NCI-H2029 (cell line): ENCODE measurements at regions not wholly inside any gene's neighbourhood (a gene's known extent, or its start where the extent isn't known, plus 50 kb on each side); places are given as distances from the start of the nearest gene placed in this dataset.
A peak's percentile ranks its signal among the peaks of the same experiment; 100 is the strongest.
"Not testable (repeated sequence)": the region's sequence is repeated elsewhere in the genome, so short reads cannot be mapped to it uniquely, and the experiment has no call there.

Experiments
- DNase-seq: peaks from one replicate; lab custom pipeline; 2025; lab: John Stamatoyannopoulos, UW

DNA sequence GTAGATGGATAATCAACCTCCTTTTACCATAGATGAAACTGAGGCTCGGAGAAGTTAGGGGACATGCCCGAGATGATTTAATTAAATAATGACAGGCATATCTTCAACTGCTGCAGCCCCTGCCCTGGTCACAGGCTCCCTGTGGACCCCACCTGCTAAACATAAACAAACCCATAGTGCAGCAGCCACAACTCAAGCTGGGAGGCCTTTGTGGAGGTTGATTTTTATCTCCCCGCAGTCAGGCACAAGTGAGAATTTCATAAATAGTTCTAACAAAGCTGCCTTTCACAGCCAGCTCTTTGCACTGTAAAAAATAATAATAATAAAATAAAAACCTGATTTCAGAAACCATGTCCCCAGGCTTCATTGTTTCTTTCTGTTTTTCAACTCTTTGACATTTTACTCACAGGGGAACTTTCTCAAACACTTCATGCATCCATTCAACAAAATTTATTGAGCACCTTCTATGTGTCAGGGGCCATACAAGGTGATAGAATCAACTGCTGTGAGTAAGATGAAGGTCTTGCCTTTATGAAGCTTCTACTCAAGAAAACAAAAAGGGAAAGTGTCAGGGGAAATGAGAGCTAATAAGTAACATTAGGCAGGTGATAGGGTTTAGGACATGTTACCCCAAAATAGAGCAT is 393.6 kb upstream of the PROK2 start:
- DNase-seq = no peak

DNA sequence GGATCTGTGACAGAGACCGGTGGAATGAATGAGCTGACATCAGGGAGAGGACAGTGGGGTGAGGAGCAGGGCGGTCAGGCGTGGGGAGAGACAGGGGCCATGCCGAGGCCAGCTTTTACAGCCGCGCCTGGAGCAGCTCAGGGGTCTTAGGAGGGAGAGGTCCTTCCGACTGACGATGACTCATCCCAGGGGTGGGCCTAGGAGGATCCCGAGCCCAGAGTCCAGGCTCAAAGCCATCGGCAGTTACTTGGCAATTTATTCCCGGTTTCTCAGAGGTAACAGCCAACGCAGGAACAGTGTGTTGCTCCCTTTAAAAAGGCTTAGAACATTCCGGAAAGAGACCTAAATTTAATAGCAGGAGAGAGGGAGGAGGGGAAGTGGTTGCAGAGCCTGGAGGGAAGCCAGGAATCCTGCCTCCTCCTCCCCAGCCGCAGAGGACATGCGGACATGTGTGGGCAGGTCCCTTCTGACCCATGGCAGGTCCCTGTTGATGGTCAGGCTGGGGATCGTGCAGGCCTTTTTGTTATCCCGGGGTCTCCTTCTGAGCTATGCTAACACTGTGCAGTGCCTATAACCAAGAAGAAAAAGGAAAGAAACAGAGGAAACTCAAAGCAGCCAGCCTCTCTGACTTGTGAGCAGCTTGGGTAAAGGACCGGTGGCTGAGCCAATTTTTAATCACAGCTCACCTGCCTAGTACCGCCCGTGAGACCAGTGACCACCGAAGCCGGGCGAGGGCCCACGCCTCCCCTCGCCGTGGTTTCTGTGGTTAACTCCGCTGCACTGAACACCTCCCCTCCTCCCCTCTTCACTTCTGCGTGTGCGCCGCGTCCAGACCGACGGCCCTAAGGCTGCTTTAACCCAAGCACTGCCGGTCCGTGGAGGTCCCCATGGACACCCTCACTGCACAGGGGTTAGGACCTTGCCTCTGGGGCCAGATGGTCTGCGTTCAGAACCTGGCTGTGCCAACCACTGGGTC is 392.4 kb upstream of the PROK2 start:
- DNase-seq = peak; percentile 9

DNA sequence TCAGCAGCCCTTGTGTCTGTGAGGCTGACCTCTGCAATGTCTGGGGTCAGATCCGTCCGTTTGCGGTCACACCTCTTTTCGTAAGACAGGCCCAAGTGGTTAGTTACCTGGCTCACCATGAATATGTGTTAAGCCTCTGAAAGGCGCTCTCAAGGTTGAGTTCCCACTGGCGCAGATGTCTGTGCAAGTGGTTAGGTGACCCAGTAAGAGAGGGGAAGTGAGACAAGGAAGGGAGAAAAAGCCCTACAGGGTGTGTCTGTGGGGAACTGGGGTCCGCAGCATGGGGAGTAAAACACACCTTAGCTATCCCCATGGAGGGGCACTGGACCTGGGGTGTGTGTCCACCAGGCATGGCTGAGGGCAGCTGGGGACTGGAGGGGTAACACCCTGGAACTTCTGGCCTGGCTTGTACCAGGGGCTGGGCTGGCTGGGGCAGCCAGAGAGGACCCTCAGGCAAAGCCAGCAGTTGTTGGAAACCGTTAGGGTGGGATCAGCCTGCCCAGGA is 391.6 kb upstream of the PROK2 start:
- DNase-seq = no peak

DNA sequence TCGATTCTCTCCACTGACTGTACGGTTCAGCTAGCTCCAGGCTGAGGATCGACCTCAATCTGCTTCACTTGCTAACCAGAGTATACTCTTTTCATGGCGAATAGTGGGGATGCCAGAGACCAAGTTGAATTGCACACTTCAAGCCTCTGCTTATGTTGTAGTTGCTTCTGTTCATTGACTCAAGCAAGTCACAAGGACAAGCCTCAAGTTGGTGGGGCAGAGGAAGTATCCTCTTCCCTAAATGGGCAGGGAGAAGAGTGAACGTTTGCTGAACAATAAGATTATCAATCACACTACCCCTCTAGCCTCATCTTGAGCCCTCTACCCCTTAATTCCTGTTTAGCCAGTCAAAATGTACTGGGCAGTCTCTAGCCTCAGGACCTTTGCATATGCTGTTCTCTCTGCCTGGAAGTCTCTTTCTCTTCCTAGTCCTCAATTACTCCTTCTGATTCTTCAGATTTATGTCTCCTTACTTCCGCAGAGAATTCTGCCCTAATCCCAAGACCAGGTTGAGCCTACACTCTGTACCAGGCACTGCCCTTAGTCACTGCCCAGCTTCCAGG is 390.4 kb upstream of the PROK2 start:
- DNase-seq = no peak

DNA sequence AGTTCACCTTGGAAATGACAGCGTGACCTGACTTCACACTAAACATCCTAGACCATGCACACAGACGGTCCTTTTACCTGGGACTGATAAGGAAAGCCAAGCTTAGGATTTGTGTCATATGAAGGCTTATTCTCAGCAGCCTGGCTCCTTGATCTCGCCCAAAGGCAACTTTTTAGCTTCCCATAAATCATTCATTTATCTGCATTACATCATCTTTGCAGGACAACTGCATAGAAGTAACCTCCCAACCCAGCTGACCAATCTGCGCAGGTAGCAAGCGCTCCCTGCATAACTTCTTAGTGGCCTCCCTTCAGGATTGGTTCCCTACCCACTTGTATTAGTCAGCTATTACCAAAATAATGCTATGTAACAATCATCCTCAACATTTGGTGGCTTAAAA is 389.9 kb upstream of the PROK2 start:
- no peak for DNase-seq

DNA sequence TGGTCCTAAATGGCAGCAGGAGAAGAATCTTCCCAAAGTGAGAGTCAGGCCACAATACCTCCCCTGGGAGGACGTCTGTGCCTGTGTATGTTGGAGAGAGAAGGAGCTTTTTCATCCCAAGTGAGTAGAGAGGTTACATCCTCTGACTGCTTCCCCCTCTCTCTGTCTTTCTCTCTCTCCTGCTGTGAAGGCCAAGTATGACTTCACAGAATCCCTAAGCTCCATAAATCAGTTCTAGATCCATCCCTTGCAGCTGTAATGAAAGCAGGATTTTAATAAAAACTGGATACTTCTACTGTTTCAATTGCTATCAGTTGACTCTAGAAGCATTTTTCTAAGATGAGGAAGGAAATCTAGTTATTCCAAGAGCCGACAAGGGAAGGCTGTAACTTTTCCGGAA is 389.1 kb upstream of the PROK2 start:
- DNase-seq = no peak

DNA sequence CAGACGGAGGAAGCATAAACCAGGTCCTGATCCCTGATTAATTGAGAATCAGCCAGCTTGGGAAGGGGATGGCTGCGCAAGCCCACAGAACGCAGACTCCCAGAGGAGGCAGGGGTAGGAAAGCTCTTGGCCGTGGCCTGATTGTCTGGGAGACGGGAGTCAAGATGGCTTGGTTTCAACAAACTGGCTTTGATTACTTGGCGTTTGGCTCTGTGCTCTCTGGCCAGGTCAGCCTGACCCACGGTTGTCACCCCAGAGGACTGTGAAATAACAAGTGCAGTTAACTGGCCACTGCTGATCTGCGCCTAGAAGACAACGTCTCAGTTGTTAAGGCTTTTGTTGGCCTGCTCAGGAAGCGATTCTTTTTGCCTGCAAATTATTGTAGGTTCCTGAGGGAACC is 387.0 kb upstream of the PROK2 start:
- DNase-seq = no peak

DNA sequence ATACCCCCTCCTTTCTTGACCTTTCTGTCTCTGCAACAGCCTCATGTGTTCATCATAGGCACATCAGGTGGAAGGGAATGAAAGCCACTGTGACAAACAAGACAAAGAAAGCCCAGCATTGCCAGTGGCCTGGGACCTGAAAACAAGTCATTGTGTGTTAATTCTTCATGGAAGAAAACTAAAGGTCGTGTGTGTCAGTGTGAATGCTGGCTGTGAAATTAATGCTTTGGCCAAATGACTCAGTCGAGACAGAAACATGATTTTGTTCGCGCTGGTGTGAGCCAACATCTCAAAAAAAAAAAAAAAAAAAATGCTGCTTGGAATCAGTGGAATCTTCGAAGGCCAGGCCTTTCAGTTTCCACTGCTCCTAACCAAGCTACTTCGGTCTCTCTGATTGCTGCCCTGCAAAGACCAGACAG is 386.5 kb upstream of the PROK2 start:
- no peak for DNase-seq

DNA sequence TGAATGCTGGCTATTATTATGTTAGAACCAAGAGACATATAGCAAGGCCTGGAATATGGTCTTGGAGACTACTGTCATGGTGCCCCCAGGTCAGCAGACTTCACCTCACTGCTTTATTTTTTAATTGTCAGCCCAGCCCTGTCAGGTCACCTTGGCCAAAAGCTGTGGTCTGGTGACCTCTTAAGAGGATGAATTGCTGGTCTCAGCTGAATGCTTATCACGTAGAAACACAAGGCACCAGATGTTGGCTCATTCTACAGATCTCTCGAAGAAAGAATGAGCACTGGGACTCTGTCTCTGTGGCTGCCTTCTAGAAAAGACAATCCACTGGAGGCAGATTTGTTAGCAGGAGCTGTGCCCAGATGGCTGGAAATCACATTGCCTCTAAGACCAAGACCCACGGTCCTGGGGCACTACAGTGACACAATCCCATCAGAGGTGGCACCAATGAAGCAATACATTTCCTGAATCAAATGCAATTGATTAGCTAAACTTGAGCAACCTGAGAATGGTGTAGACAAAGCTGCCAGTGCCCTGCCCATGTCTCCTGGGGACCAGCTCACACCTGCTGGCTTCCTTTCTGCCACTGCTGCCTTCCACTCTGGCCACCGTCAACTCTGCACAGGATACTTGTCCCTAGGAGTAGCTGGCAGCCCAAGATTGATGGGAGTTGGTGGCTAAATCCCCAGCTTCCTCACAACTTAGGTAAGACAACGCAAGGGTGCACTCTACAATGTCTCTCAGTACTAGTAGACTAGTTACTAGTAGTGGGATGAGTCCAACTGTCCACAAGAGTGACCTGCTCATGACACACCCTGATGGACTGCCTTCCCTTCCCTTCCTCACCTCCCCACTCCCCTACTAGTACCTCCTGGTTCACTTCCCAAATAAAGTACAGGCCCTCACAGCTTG is 384.9 kb upstream of the PROK2 start:
- no peak for DNase-seq

DNA sequence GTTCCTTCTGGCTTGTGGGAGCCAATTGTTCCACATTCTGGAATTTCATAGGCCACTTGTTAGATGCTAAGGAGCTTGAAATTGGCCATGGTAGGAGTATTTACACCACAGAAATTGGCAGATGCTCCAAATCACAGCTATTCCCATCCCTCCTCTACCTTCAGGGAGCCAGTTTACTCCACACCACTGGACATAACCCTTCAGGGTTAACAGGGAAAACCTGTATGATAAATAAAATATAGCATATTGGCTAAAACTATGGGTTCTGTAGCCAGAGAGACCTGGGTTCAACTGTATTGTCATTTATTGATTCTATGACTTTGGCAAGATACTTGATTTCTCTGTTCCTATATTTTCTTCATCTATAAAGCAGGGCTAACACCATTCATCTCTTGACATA is 384.2 kb upstream of the PROK2 start:
- DNase-seq = no peak

DNA sequence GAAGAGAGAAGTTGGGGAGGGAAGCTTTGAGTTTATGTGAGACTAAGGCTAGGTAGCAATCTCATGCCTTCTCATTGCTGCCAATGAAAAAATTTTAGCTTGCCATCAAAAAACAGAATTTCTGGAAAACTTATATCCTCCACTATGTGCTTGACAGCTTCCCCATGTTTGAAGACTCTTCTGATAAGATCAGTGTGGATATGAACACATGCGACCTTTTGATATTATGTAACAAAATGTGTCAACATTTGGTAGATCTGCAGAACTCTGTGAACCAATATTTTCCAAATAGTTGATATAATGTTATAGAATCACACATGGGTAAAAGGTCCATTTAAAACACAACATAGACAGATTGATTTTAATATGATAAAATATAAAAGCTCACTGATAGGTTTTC is 380.9 kb upstream of the PROK2 start:
- DNase-seq = no peak

DNA sequence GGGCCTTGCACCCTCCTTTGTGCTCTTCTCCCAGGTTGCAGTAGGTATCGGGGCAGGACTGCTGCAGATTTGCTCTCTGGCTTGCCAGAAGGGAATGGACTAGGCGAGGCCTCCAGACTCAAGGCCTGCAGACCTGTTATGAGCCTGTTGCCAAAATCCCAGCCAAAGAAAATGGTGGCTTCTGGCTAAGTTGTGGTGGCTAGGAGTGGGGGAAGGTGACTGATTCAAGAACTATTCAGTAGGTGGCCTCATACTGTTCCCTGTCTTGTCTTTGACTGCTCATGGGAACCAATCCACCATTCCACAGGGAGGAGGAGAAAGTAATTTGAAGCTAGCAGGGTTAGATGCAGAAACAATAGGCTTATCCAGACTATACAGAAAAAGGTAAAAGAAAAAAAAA is 380.4 kb upstream of the PROK2 start:
- no peak for DNase-seq

DNA sequence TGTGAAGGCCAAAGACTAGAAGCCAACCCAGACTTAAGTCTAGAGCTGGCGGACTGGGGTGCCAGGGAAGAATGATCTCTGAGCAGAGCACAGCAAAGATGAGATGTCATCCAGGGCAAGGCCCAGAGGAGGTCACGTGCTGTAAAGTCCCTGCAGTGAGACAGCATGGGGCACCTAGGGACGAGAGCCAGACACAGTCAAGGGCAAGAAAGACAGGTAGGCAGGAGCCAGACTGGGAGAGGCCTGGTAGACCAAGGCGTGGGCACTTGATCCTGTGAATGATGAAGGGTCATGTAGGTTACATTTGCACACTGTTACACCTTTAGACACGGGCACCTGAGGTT is 379.7 kb upstream of the PROK2 start:
- no peak for DNase-seq

DNA sequence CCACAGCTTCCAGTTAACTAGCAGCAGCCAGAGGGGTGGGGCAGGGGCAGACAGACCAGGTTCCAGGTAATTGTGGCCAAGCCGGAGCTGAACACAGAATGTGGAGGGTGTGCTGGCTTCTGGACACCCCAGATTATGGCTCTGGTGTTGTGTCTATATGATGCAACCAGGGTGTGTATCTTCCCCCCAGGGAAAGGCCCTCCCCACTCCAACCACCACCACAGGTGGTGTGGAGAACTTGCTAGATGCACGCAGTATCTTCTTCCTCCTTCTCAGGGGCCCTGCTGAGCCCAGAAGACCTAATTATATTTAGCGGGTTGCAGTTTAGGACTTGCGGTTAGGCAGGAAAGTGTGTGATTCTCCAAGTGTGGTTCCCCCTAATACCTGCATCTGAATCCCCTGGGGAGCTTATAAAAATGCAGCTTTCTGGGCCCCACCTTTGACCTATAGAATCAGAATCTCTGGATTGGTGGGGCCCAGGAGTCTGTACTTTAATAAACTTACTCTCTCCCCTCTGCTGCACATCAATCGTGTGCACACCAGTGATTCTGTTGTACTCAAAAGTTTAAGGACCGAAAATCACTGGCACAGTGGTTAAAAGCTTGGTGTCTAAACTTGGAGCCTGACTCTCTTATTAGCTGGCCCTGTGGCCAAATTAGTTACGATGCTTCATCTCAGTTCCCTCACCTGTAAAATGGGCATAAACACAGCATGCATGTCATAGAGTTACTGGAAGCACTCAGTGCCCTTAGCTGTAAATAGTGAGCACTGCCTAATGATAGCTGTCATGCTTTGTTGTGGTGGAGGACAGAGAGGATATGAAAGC is 379.1 kb upstream of the PROK2 start:
- DNase-seq = no peak

DNA sequence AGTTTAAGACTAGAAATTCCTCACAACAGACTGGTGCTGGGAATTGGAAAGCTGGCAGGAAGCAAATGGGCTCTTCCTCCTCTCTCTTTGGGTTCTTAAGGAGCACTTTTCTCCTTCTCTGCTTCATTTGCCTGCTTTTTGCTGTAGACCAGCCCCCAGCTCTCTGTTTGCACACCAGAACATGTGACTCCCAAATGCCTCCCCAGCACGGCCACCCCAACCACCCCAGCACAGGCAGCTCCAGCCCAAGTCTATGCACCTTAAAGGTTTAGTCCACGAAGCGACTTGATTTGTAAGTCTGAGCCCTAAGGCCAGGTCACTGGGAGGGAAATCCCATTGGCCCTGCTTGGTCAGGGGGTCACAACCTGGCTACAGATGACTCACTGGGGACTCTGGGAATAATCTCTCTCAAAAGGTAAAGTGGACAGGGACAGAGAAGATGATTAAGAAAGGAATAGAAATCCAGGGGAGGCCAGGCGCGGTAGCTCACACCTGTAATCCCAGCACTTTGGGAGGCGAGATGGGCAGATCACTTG is 377.8 kb upstream of the PROK2 start:
- no peak for DNase-seq

DNA sequence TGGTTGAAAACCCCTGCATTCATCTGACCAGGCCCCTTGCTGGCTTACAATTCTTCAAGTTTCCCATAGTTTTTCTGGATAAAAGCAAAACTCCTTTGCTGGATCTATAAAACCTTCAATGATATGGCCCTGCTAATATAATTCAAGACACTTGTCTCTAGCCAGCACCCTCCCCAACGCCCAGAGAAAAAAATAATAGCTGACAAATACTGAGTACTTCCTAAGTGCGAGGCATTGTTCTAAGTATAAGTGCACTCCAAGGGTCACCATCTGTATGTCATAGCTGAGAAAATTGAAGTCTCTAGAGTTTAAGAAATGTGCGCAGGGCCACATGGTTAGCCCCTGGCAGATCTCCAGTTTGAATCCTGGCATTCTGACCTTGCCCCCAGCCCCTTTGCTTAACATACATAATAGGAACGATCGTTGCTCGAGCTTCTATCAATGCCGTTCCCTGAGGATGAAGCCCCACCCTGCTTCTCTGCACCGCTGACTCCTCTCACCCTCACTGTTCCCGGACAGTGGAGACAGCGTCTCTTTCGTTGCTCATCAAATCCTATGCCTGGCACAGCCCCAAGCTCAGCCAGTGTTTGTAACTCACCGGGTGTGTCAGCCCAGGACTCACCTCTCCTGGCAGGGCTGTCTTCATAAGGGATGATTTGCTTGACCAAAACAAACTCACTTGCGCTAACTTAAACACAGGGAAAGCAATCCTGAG is 377.1 kb upstream of the PROK2 start:
- peak; percentile 28 for DNase-seq

DNA sequence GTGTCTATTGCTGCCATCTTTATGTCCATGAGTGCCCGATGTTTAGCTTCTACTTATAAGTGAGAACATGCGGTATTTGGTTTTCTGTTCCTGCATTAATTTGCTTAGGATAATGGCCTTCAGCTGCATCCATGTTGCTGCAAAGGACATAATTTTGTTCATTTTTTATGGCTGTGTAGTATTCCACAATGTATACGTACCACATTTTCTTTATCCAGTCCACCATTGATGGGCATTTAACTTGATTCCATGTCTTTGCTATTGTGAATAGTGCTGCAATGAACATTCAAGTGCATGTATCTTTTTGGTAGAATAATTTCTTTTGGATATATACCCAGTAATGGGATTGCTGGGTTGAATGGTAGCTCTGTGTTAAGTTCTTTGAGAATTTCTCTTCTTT is 376.3 kb upstream of the PROK2 start:
- DNase-seq = not testable (repeated sequence)

DNA sequence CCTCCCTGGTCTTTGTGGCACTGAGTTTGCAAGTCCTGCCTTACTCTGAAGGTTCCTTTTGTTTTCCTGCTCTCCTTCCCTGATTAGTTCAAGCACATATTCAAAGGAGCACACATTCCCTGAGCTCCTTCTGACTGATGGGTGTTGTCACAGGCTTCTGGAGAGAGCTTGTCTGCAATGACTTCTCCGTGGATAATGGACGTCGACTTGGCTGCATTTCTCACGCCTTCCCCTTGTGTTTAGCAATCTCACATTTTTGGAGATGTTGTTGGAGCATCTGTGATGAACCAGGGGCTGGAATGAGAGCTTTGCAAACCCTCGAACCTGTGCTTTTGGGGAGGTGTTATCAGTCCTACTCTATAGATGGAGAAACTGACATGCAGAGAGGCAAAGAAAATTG is 375.4 kb upstream of the PROK2 start:
- DNase-seq = no peak

DNA sequence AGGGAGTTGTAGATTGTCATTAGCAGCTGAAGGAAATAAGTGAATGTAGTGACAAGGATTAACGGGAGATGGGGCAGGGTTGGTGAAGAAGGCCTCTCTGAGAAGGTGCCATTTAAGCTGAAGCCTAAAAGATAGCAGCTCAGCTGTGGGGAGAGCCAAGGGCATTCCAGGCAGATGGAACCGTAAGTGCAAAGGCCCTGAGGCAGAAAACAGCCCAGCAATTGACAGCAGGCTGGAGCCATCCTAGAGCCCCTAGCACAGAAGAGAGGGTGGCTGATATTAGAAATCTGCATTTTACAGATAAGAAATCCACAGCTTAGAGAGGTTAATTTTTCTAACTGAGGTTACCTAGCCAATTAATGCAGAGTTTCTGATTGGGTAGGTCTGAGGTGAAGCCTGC is 374.5 kb upstream of the PROK2 start:
- no peak for DNase-seq

DNA sequence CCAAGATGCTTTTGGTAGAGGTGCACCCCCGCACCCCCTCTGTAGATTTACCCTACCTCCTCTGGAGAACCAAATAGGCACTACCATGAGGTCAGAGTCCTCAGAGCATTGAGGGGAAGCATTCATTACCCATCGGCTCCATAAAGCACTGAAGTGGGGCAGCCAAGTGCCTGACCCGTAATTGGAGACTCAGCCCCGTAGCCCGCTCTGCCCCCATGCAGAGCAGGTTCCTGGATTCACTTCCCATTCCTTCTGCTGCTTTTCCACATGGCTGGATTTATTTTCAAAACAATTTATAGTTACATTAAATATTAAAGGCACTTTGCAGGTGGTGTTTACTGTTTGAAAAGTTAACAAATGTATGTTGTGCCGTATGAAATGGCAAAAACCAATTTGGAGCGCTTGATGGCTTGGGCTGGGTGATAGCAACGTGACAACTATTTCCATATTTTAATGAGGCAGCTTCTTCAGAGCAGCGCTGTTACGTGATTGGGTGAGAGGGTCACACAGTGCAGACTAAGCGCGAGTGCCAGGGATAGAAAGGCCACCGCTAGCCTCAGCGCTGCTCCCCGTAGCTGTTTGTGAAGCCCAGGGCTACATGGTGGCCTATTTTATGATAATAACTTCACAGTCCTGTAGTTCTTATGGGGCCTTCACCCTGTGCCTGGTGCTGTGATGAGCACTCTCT is 373.8 kb upstream of the PROK2 start:
- DNase-seq = peak; percentile 23
